Gastroesophageal sphincter (tissue), 4 donors: ENCODE measurements at regions not wholly inside any gene's neighbourhood (a gene's known extent, or its start where the extent isn't known, plus 50 kb on each side); places are given as distances from the start of the nearest gene placed in this dataset.

Experiments
- ATAC-seq: fragments of 150-250 bp; one replicate; pipeline ENCODE4 v1.9.1; 2016; ENCODE audit warnings: mild to moderate bottlenecking, moderate library complexity
- H3K27ac ChIP-seq, 4 donors: fragments of 200-600 bp; sonication (generic) in 3 of 4; 1 replicate in 3 of 4; 2 replicates in 1 of 4; pipeline ENCODE4 v1.5.1; 2016 to 2019
- H3K27me3 ChIP-seq: fragments of 200-600 bp; sonication (generic); one replicate; pipeline ENCODE4 v1.5.1; 2019
- H3K36me3 ChIP-seq, 2 donors: fragments of 200-600 bp; sonication (generic); one replicate each; pipeline ENCODE4 v1.5.1; 2019; ENCODE audit warnings: control low read depth in 1 of 2
- H3K4me1 ChIP-seq, 3 donors: fragments of 200-600 bp; sonication (generic); 1 replicate in 2 of 3; 2 replicates in 1 of 3; pipeline ENCODE4 v1.5.1; 2016 to 2019; ENCODE audit warnings: control low read depth in 2 of 3
- H3K4me3 ChIP-seq, 2 donors: fragments of 200-600 bp; sonication (generic); one replicate each; pipeline ENCODE4 v1.5.1; 2019; ENCODE audit warnings: mild to moderate bottlenecking in 1 of 2, moderate library complexity in 1 of 2
- H3K9me3 ChIP-seq, 3 donors: fragments of 200-600 bp; sonication (generic); one replicate each; pipeline ENCODE4 v1.5.1; 2017 to 2019; ENCODE audit warnings: control low read depth in 2 of 3
- EP300 ChIP-seq: sonication (generic); formaldehyde crosslinking; IDR thresholded peaks from one replicate; pipeline ENCODE4 v1.6.1; 2017; ENCODE audit warnings: antibody characterized with exemption, mild to moderate bottlenecking
- POLR2A ChIP-seq, 2 donors: fragments of 450-650 bp; IDR thresholded peaks; one replicate each; pipeline ENCODE4 v1.6.1; 2017; ENCODE audit warnings: antibody characterized with exemption in 2 of 2, mild to moderate bottlenecking in 2 of 2, moderate library complexity in 1 of 2
- POLR2AphosphoS5 ChIP-seq: sonication (generic); formaldehyde crosslinking; IDR thresholded peaks from one replicate; pipeline ENCODE4 v1.6.1; 2017; ENCODE audit warnings: antibody characterized with exemption
- WGBS, 2 donors: methylation state at CpG; one replicate each; pipeline ENCODE4 v1.1.5; 2018; ENCODE audit warnings: low coverage in 1 of 2; 5-methylcytosine and 5-hydroxymethylcytosine counted together
- TF ChIP-seq, protein P1 (sequence below), 4 experiments: fragments of 200-600 bp in 2 of 4; fragments of 450-650 bp in 2 of 4; sonication (generic) in 1 of 4; IDR thresholded peaks; one replicate each; pipeline ENCODE4 v1.5.1; 2017 to 2019; ENCODE audit warnings: antibody characterized with exemption in 4 of 4, mild to moderate bottlenecking in 2 of 4, moderate library complexity in 2 of 4

DNA sequence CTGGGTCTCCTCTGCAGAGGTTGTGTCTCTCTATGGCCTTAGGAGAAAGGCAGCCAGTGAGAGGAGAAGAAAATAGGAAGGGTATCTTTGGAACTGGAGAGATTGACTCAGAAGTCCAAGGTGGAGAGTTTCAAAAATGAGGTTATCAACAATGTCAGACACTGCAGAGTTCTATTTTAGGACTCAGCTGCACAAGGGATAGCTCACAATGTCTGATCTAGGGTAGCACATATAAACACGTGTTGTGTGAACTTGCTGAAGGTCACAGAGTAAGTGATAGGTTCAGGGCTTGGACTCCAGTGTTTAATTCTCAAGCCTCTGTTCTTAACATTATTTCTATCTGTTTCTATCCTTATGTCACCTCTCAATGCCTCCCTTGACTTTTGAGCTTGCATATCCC, 305.0 kb upstream of the LARGE1 start:
- no peak for TF ChIP-seq POLR2AphosphoS5
- no peak for TF ChIP-seq POLR2A (IDR thresholded peaks at IDR 0.05)
- TF ChIP-seq, protein P1, sequence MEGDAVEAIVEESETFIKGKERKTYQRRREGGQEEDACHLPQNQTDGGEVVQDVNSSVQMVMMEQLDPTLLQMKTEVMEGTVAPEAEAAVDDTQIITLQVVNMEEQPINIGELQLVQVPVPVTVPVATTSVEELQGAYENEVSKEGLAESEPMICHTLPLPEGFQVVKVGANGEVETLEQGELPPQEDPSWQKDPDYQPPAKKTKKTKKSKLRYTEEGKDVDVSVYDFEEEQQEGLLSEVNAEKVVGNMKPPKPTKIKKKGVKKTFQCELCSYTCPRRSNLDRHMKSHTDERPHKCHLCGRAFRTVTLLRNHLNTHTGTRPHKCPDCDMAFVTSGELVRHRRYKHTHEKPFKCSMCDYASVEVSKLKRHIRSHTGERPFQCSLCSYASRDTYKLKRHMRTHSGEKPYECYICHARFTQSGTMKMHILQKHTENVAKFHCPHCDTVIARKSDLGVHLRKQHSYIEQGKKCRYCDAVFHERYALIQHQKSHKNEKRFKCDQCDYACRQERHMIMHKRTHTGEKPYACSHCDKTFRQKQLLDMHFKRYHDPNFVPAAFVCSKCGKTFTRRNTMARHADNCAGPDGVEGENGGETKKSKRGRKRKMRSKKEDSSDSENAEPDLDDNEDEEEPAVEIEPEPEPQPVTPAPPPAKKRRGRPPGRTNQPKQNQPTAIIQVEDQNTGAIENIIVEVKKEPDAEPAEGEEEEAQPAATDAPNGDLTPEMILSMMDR (IDR thresholded peaks at IDR 0.05) = no peak
- no peak for TF ChIP-seq EP300
- H3K27ac ChIP-seq = no peak overlapping the region
- H3K36me3 ChIP-seq = no peaks in the 10 kb centered on the region
- H3K4me1 ChIP-seq = no peaks in the 10 kb centered on the region
- no peak for ATAC-seq
- H3K9me3 ChIP-seq = no peaks in the 10 kb centered on the region
- 10 to 17% methylated on average over 1 of the region's 1 CpG for WGBS, 2 donors
- H3K27me3 ChIP-seq = peaks cover 6% of the 10 kb centered on the region
- H3K4me3 ChIP-seq = no peak overlapping the region

- Histone ChIP-seq H3K27ac (no peak overlapping the region), H3K27me3 (no peaks in the 10 kb centered on the region), H3K4me3 (no peak overlapping the region), H3K4me1 (no peaks in the 10 kb centered on the region), H3K9me3 (peaks cover 0 to 11% (median 0%) of the 10 kb centered on the region in 3 donors), H3K36me3 (no peaks in the 10 kb centered on the region)
- ATAC-seq = no peak
- TF ChIP-seq EP300 = no peak
- WGBS, 2 donors = 66 to 68% methylated on average over 2 to 3 of the region's 3 CpGs
These were observed 316.3 kb upstream of the LARGE1 start for GRCh38 chr22:34236527-34236926.

- WGBS, 2 donors = 61 to 88% methylated on average over 3 of the region's 3 CpGs
- no peak for TF ChIP-seq POLR2A (IDR thresholded peaks at IDR 0.05)
- TF ChIP-seq, protein P1 (IDR thresholded peaks at IDR 0.05) = no peak
- TF ChIP-seq POLR2AphosphoS5 = no peak
- no peak for TF ChIP-seq EP300
These were observed 319.1 kb upstream of the LARGE1 start for GRCh38 chr22:34239421-34239820.

GRCh38 chr22:34243023-34243422, 322.7 kb upstream of the LARGE1 start:
- no peaks in the 10 kb centered on the region for H3K36me3 ChIP-seq
- 64 to 92% methylated on average over 1 to 2 of the region's 2 CpGs for WGBS, 2 donors
- no peaks in the 10 kb centered on the region for H3K9me3 ChIP-seq
- no peak overlapping the region for H3K4me3 ChIP-seq
- TF ChIP-seq EP300 (no peak), POLR2A (IDR thresholded peaks at IDR 0.05) (no peak), POLR2AphosphoS5 (no peak)
- TF ChIP-seq, protein P1 (IDR thresholded peaks at IDR 0.05) = no peak
- no peak overlapping the region for H3K27ac ChIP-seq
- no peak for ATAC-seq
- no peaks in the 10 kb centered on the region for H3K27me3 ChIP-seq
- no peaks in the 10 kb centered on the region for H3K4me1 ChIP-seq

More at GRCh38 chr22:34239421-34239820, 319.1 kb upstream of the LARGE1 start:
- Histone ChIP-seq H3K4me1 (no peaks in the 10 kb centered on the region), H3K9me3 (peaks cover 0 to 11% (median 0%) of the 10 kb centered on the region in 3 donors), H3K4me3 (no peak overlapping the region), H3K36me3 (no peaks in the 10 kb centered on the region), H3K27me3 (no peaks in the 10 kb centered on the region), H3K27ac (no peak overlapping the region)
- no peak for ATAC-seq

DNA sequence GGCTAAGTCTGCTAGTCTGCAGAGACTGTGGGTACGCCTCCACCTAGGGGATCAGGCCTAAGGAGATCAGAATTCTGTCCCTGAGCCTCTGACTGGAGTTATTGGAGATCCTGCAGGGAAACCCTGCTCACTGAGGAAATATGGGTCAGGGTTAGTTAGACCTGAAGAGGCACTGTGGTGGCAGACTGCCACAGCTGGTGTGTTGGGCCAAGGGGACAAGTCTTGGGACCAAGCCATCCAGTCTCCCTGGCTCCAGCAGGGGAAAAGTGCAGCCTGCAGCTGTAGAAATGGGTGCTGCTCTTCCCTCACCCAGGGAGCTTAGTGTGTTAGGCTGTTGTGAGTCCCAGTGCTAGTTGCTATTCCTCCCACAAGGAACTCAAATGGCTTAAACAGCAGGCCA, 334.8 kb upstream of the LARGE1 start:
- Histone ChIP-seq H3K36me3 (no peaks in the 10 kb centered on the region), H3K27ac (no peak overlapping the region), H3K4me1 (no peaks in the 10 kb centered on the region), H3K27me3 (no peaks in the 10 kb centered on the region), H3K4me3 (no peak overlapping the region), H3K9me3 (peaks cover 0 to 22% (median 0%) of the 10 kb centered on the region in 3 donors)
- no peak for ATAC-seq
- no peak for TF ChIP-seq POLR2AphosphoS5
- no peak for TF ChIP-seq EP300
- TF ChIP-seq, protein P1 (IDR thresholded peaks at IDR 0.05) = no peak
- no peak for TF ChIP-seq POLR2A (IDR thresholded peaks at IDR 0.05)
- no CpG with 5 or more reads among the region's 1 CpG for WGBS, 2 donors
